Activated T-cell treated with anti-CD3 and anti-CD28 coated beads, Interleukin-2, amount 50 U/mL, for 1 hour (primary cell): ENCODE measurements at regions not wholly inside any gene's neighbourhood (a gene's known extent, or its start where the extent isn't known, plus 50 kb on each side); places are given as distances from the start of the nearest gene placed in this dataset.

ENCODE experiments used
- DNase-seq: peaks from one replicate; pipeline ENCODE4 v3.0.0-alpha.2; 2020

DNA sequence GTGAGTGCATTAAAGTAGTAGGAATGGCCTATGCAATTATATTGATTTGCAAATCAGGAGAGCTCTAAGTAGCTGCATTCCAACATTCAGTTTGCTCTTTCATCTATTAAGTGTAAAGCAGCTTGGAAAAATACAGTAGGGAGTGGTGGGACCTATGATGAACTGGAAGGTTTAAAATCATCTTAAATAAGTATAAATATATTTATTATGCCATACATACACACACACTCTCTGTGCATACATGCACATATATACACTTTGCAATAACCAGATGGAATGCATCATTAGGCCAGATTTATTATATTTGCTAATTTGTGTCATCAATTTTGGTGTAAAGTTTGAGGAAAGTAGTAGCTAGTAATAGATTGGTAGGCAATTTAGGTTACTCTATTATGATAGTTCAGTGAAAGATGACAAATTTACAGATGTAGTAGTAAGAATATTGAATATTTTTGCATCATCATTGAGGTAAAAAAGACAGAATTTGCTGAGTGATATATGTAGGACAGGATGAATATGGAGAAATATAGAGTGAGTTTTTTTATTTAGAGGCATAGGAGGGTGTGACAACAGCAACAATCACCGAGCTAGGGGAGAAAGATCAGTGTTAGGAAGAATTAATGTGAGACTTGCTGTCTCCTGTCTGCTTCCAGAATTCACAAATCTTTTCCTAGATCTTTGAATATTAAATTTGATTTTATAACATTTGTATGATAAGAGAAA lies 961.0 kb upstream of the CDH2 start:
- no peak for DNase-seq

DNA sequence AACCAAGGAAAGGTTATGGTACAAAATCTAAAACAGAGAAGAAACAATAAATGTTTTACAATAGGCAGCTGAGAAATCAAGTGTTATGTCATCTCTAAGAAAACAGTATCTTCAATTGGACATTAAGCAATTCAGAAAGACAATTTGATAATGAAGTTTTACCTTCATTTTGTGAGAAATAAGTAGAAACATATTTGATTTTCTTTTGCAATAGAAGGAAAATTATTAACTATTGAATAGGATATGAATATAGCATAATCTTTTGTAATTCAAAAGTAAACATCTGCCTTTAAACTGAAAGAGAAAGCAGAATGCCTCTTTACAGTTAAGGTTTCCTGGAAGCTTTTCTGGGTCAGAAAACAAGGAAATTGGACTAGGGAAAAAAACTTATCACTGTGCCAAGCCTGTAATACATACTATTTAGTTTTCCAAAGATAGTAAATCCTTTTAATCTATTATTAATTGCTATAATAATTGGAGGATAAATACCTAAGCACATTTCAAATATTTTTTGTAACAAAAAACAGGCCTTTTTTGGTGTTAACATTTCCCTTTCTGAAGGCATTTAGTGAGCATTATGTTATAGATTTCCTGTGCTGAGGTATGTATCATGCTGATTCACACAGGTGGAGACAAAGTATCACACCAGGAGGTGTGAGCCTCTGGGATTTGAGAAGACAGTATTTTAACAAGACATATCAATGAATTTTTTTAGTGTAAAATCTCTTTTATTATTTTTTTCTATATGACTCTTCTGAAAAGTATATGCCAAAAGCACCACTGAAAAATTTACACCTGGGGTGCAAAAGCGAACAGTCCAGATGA lies 947.0 kb upstream of the CDH2 start:
- no peak for DNase-seq

DNA sequence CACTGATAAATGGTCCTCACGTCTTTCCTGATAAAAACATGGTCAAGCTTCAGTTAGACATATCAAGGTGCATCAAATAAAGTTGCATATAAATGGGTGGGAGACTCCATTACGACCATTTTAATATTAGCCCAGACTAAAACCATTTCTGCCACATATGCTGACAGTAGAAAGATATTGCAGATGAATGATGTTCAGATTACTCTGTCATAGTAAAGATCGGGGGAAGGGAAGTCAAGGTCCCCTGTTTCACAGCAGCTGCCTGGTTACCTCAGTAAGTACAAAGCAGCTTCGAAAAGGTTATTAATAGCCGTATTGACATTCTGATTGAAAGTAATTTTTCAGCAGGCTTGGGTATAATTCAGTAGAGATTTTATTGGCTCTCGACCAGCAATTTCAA lies 927.7 kb upstream of the CDH2 start:
- no peak for DNase-seq

DNA sequence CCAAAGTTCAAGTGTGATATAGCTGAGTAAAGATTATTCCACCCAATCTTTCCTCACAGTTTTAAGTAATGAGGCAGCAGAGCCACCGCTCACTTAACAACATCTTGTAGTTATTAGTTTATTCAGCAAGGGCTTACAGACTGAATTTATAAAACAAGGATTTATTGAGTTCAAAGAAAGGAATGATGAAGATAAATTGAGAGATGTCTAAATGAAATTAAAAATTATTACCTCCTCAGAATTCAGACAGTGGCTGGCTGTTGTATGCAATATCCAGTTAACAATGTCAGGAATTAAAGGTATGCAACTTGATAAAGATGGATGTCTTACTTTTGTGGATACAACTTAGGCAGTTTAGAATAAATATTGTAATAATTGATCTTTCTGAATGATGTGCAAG lies 927.3 kb upstream of the CDH2 start:
- no peak for DNase-seq

DNA sequence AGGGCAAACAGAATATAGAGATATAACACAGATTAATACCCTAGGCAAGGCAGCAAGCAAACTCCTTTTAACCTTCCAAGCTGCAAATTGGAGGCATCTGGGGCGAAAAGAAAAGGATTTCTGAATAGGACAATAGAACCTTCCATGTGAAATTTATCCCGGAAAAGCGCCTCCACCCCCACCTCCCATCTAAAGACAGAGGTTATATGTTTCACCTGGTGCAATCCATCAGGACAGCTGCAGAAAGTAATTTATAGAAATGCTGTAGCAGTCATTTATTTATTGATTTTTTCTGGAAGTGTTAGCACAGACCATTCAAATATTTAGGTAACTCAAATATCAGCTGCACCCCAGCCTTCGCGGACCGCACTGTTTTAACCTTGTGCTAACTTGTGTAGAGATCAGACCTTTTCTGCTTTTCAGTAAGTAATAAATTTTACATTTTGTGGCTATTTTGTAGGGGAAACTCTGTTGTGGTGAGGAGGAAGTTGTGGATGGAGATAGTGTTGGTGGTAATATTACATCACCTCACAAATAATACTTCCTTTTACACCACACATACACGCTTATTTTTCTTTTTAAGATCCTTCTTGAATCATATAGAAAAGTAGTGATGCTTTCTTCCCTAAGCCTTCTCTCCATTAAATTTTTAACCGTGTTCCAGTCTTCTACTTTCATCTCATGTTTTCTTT lies 919.3 kb upstream of the CDH2 start:
- no peak for DNase-seq

DNA sequence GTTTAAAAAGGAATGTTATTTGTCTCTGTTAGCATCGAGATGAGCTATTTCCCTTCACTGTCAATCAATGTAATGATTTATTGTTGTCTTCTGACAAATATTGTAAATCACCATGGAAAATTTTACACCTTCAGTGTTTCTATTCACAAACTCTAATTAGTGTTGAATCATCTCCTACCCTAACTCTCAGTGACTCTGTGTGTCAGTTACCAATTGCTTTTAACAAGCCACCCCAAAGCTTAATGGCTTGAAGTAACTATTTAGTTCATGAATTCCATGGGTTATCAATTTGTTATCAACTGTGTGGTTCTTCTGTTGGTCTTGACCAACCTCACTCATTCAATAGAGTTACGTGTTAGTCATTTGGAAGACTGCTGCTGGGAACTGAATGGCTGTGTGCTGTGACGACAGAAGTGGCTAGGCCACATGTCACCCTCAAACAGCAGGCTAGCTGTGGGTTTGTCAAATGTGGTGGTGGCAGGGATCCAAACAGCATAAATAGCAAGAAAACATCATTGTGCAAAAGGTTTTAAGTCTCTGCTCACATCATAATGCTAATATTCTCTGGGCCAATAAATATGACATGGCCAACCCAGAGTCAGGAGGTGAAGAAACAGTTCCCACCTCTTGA lies 910.8 kb upstream of the CDH2 start:
- DNase-seq = no peak

DNA sequence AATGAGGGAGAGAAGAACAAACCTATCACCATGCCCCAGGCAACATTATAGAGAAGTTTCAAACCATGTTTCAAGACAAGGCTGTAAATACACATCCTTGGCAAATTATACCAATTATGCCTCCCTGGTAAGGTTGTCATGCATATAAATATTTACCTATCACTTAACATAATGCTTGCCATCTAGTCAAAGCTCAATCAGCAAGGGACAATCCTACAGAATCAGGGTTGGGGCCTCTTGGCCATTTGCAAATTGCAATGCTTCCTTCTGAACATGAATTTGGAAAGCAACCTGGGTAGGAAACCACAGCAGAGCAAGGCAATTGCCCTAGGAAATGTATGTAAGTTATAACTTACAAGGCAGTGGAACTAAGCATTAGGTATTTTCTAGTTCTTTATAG lies 907.2 kb upstream of the CDH2 start:
- no peak for DNase-seq

DNA sequence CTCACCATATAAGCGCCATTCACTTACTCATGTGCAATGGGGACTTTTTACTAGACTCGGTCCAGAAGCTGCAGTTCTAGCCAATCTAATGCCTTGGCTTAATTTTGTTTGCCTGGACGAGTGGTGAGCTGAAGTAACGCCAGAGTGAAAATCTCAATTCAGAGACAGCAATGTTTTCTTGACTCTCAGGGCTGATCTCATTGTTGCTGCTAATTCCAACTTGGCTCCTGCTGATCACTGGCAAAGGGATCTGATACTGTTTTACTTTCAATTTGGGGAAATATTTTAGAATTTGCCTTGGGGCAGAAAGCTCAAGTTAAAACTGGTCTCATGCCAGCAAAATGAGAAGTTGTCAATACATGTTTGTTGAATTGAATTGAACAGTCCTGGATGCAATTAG lies 906.6 kb upstream of the CDH2 start:
- no peak for DNase-seq

DNA sequence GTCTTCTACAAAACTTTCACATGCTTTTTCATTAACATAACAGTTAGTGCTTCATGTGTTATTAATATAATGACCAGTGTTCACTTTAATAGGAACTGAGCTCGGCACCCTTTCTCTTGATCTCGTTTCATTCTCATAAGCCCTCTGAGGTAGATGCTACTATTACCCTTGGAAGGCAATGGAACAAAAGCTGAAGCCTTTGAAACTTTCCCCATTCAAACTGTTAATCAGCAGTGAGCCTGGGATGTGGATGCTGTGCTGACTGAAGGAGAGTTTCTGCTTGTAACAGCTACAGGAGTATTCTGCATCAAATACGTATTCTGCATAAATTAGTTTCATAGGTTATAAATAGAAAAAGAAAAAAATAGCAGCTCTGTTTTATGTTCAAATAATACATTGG lies 904.0 kb upstream of the CDH2 start:
- DNase-seq = no peak

DNA sequence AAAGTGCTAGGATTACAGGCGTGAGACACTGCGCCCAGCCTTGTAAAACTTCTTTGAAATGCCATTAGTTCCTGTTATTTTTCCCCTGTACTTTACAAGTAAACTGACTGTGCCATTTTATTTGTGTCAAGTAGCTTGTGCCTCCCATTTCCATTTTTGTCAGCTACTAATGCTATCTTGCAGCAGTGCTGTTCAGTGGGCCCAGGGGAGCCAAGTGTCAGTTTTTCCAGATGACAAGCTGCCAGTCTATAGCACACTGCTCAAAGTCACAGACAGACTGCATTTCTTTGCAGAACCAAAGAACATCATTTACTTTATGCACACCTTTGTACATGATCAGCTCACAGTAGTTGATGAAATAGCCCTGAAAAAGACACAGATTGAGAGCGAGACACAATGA lies 901.3 kb upstream of the CDH2 start:
- no peak for DNase-seq

DNA sequence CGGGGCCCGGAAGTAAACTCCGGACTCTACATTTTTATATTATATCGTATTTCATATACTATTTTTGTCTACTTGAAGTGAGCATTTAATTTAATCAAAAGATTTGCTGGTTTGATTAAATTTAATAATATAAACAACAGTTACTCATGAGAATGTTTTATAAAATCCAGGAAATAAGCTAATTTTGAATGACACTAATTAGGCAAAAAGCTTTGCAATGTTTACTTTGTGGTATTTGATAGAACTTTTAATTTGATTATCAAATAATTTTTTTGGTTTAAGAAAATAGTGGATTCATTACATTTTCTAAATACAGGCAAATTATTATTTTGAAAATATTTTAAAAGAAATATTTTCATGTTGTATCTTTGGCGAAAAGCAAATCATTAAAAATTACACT lies 900.4 kb upstream of the CDH2 start:
- DNase-seq = no peak

DNA sequence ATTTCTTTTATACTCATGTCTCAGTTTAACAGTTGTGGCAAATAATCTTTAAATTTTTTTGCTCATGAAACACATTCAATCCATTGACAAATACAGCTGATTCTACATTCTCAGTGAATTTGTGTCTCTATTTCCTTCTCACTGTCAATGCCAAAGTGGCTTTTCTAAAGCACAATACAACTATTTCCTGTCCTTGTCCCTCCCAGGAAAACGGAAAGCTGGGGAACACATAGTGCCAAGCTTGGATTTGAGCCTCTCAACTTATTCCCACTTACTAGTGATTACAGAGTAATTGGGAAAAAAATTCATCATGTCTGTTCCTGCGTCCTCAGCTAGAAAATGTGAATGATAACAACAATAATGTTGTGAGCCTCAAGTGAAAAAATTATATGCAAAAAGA lies 899.7 kb upstream of the CDH2 start:
- DNase-seq = no peak

DNA sequence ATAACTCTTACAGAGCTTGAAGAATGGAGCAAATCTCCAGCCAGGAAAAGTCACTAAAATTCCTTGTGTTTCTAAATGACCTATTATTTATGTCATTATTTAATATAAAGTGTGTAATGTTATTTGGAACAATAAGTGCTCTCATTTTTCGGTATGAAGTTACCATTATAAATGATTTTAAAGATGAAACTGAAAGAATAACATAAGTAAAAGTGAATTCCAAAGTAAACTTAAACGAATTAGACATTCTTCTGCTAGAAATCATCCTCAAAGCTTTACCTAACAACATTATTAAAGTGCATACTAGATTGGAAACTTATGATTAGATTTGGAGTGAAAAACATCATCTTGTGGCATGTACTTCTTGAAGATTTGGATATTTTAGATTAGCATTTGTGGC lies 897.2 kb upstream of the CDH2 start:
- DNase-seq = no peak

DNA sequence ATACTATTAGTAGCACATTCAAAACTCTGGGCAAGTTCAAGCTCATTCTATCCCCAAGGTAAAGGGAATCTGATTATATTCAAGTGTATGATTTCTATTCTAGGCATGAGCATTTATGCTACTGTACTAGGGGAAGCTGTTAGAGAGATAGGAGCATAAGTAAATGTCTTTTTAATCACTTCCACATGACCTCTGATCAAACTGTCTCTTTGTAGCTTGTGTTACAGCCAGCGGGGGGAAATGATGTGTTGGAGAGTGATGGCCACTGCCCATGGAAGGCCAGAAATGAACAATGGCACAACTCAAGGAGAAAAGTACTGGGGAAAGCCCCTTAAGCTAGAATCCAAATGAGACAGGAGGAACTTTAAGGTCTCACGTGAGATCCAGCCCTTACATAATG lies 894.9 kb upstream of the CDH2 start:
- no peak for DNase-seq

DNA sequence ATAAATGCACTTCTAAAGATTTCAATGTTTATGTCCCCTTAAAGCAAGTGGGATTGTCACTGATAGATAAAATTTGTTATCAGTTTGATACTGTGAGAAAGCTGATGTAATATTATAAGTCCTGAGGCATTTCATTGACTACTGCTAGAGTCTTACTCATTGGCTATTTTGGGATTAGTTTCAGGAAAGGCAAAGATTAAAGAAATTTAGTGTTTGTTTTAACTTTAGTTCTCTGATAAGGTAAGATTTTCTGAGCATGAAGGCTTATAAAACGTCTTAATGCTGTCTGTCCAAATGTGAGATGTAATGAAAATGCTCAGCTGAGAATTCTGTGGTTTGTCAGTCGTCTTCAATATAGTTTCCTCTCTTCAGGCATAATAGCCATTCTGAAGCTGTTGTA lies 886.4 kb upstream of the CDH2 start:
- DNase-seq = no peak

DNA sequence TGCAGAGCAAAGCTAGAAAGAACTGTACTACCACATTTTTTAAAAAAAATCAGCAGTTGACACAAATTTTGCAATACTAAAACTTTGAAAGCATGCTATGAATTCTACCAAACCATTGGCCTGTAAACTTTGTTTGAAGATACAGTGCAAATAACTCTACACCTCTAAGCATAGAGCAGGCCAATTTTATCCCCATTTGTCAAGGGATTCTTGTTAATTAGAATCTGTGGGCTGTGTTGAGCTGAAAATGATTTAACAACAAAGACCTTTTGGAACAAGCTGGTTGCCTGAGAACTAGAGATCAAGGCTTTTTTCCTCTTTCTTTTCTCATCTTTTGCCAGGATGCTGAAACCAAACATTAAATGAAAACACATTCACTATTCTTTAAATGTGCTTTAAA lies 886.0 kb upstream of the CDH2 start:
- no peak for DNase-seq

DNA sequence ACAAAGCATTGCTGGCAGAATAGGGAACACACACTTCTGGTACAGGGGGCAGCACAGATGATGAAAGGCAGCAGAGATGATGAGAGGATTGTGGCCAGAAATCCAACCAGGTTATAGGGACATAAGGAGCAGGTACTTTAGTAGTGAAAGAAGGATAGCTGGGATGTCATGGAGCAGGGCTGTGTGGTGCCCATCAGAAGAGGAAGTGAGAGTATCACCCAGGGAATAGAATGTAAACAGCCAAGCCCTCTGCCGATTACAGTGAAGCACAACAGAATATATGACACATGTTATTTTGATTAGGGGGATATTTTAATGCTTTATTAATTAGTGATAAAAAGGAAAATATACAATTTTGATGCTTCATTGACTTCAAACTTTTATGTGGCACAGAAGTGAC lies 883.4 kb upstream of the CDH2 start:
- DNase-seq = no peak

DNA sequence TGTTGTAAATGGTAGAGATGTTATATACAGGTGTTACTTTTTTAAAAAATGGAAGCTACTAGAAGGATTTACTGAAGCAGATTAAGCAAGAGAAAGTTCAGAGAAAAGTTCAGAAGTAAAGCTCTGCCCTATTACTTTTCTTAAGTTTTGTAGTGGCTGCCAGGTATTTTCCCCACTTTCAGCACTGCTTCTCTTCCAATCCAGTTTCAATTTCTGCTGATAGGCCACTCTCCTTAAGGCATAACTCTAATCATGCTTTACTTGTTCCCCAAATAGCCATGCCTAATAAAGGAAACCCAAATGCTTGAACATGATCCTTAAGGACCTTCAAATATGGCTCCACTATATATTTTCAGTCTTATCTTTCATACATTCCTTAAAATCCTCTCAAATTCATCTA lies 880.8 kb upstream of the CDH2 start:
- no peak for DNase-seq

DNA sequence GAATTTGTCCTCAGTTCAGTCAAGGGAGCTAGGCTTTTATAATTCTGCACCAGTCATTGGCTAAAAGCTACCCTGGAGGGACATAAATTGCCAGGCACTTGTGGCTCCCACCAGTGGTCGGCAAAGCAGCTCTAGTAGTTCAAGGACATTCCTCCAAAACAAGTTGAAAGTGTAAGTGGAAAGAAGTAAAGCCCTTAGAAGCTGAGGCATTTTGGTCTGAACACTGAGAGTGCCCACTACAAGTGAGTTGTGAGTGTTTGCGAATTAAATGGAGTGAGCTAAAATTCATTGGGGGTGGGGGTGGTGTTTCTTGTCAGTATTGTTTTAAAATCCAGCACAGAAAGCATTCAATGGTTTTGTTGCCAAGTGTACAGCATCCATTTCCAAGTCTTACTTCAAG lies 879.9 kb upstream of the CDH2 start:
- DNase-seq = no peak

DNA sequence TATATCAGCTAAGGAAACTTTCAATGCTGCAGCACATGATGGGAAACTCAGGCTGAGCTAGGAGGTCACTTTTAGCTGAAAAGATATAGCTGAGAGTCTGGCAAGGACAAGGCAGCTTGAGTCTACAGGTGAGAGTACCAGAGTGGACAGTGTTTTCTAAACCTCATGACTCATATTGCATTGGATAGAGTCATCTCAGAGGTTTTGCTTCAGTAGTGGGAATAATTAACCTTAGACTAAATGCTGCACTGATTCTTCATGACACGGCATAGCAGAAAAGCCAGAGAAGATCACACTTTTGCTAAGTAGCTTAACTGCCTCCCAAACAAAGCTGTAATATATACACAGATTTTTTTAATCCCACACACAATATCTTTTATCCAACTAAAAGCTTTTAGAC lies 865.0 kb upstream of the CDH2 start:
- no peak for DNase-seq

DNA sequence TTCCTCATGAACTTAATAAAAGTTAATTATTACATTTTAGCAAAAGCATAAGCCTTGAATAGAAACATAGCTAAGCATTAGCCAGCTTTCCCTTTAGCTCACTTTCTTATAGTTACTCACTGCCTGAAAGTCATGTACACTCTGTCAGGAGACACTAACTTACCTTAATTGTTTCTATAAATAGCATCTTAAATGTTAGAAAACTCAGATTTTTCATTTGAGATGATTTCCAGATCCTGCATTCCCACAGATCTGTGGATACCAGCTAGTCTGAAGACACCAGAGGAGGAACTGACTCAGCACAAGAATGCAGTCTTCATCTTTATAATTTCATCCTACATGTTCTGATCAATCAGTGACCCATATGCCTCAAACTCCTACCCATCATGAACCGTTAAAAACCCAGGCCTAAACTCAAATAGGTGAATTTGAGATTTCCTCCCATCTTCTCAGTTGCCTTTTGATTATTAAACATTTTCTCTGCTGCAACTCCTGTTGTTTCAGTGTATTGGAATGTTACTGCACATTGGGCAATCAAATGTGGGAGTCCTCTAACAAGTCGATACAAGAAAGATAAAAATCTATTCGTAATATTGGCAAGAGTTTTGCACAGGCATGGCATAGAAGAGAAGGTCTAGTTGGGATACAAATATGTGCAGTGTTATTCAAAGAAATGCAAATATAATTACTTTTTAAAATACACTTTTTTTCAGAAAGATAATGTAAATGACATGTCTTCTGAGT lies 857.4 kb upstream of the CDH2 start:
- no peak for DNase-seq

DNA sequence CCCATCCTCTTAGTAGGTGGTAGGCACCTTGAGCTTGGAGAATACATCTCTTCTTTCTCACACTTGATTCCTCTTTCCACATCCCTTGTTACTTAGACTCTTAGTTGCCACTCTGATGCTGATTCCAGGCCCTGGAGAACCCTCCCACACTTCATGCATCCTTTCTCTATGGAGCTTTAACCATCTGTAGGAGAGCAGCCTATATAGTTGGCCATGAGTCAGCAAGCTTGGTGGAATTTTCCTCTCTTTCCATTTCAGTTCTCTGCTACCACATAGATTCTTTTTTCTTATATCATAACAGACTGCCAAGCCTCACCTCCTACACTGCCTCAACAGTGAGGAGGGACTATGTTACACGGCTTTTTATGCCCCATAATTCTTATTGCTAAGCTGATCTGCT lies 851.6 kb upstream of the CDH2 start:
- no peak for DNase-seq

DNA sequence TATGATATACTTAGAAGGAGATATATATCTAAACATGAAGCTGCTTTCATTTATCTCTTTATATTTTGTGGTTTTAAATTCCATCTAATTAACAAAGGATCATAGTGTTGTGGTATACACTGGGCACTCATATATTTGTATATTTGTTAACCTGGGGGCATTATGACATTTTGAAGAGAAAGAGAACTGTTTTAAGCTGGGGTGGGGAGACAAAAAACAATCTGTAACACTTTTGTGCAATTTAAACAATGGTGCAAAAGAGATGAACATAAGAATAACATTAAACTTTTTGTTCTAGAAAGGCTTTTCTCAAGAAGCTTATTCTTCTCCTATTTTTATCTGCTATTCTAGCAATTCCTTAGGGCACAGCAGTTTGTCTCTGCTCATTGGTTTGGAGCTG lies 842.0 kb upstream of the CDH2 start:
- no peak for DNase-seq
